Rectal smooth muscle tissue (tissue), 1 donor: ENCODE measurements at regions not wholly inside any gene's neighbourhood (a gene's known extent, or its start where the extent isn't known, plus 50 kb on each side); places are given as distances from the start of the nearest gene placed in this dataset.
"Not testable (repeated sequence)": the region's sequence is repeated elsewhere in the genome, so short reads cannot be mapped to it uniquely, and the experiment has no call there.

Experiments used
- H3K27ac ChIP-seq: one replicate; pipeline ENCODE4 v1.7.0; 2013; ENCODE audit warnings: low read depth, low read length, inconsistent platforms
- H3K27me3 ChIP-seq: one replicate; pipeline ENCODE4 v1.7.0; 2013; ENCODE audit warnings: low read length; ENCODE audit not compliant: control insufficient read depth, insufficient read depth
- H3K36me3 ChIP-seq: one replicate; pipeline ENCODE4 v1.7.0; 2013; ENCODE audit warnings: low read length; ENCODE audit not compliant: control insufficient read depth, insufficient read depth
- H3K4me1 ChIP-seq: one replicate; pipeline ENCODE4 v1.7.0; 2013; ENCODE audit warnings: low read length; ENCODE audit not compliant: control insufficient read depth, insufficient read depth
- H3K4me3 ChIP-seq: one replicate; pipeline ENCODE4 v1.7.0; 2013; ENCODE audit warnings: low read length
- H3K9ac ChIP-seq: one replicate; pipeline ENCODE4 v1.7.0; 2013; ENCODE audit warnings: low read length

DNA sequence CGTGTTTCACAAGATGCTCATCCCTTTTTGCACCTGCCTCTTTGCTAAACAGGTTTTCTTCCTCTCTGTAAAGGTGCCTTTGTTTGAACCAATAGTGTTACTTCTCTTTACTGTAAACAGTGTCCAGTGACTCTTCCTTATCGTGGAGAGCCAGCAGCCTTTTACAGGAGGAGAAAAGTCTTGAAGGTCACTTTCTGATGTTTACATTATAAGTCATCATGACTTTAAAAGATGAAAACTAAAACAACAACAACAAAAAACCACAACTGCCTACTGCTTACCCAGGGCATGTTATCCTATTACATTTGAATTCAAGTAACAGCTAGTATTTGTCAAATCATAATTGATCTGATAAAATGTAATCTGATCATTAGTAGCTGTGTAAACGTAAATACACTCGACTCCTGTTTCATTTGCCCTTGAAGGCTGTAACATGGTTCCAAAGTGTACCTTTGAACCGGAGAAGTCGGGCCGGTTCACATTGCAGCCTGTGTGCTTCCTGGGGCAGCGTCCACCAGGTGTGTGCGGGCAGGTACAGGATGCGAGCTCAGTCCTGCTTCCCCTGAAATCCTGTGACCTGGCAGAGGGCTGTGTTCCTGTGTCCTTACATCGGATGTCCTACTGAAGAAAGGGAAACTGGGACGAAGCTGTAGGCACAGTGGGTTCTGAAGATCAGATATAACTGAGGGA, 118.1 kb downstream of the C9orf152 start:
- no peaks in the 10 kb centered on the region for H3K36me3 ChIP-seq
- no peaks in the 10 kb centered on the region for H3K4me1 ChIP-seq
- no peaks in the 10 kb centered on the region for H3K27me3 ChIP-seq
- no peak overlapping the region for H3K4me3 ChIP-seq
- H3K9ac ChIP-seq: no peak overlapping the region
- no peak overlapping the region for H3K27ac ChIP-seq

DNA sequence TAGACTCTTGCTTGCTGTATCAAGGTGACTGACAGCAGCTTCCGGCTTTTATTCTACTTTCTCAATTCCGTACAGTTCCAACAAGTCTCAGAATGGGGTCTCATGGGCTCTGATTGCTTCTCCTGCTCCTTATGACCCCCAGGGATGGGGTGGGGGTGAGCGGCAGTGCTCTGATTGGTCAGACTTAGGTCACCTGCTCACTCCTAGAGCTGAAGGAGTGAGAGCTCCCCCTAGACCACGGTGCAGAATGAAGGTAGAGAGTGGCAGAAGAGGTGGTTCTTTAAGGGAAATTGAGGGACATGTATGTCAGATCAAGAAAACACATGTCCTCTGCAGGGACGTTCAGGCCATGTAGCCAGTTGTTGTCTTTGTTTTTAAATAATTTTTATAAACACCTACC, 115.2 kb downstream of the C9orf152 start:
- no peaks in the 10 kb centered on the region for H3K36me3 ChIP-seq
- H3K27ac ChIP-seq: no peak overlapping the region
- H3K4me1 ChIP-seq: no peaks in the 10 kb centered on the region
- H3K4me3 ChIP-seq: no peak overlapping the region
- H3K27me3 ChIP-seq: no peaks in the 10 kb centered on the region
- no peak overlapping the region for H3K9ac ChIP-seq

DNA sequence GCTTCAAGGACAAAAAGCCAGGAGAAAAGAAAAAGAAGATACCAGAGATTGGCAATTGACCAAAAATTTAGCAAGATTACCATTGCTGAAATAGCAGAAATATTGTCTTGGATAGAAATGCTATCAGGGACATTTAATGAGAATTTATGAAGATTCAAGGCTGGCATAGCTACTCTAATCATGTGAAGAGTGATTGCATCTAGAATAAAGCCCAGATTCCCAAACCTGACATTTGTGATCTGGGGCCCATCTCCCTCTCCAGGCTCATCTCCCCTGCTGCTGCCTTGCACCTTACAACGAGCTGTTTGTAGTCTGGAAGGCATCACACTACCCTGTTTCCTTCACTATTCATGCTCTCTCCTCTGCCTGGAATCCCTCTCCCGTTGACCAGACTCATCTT, 114.5 kb downstream of the C9orf152 start:
- H3K4me1 ChIP-seq: no peaks in the 10 kb centered on the region
- H3K9ac ChIP-seq: no peak overlapping the region
- H3K36me3 ChIP-seq: no peaks in the 10 kb centered on the region
- H3K27me3 ChIP-seq: no peaks in the 10 kb centered on the region
- H3K4me3 ChIP-seq: no peak overlapping the region
- H3K27ac ChIP-seq: no peak overlapping the region

DNA sequence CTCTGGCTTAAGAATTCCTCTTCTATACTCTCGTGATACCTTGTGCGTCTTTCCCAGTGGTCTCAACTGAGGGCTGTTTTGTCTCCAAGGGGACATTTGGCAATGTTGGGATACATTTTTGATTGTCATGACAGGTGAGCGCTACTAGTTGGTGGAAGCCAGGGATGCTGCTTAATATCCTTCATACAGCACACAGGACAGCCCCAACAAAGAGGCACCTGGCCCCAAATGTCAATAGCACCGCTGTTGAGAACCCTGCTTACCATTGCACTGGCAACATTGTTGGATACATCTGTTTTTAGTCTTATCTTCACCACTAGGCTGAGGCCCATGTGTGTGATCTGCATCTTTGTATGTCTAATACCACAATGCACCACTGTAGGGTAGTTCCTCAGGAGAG, 114.1 kb downstream of the C9orf152 start:
- H3K27me3 ChIP-seq: no peaks in the 10 kb centered on the region
- no peak overlapping the region for H3K4me3 ChIP-seq
- H3K9ac ChIP-seq: no peak overlapping the region
- no peak overlapping the region for H3K27ac ChIP-seq
- H3K36me3 ChIP-seq: no peaks in the 10 kb centered on the region
- H3K4me1 ChIP-seq: no peaks in the 10 kb centered on the region

DNA sequence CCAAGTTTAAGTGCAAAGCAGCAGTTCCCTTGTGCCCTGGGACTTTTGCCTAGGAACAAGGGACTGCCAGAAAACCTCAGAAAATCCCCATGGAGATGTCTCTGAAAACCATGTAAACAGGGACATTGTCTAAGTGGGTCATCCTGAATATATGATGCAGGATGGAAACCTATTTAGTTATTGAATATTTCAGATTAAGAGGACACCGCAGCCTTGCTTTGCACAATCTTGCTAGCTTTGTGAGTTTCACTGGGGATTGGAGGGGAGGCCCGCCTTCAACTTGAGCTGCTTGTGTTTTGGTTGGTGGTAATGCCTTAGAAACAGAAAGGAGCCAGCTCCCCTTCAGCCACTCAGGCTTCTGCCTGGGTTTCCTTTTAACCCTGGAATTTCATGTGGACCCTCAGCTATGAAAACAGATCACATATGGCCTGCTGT, 112.8 kb downstream of the C9orf152 start:
- no peak overlapping the region for H3K9ac ChIP-seq
- no peaks in the 10 kb centered on the region for H3K27me3 ChIP-seq
- no peaks in the 10 kb centered on the region for H3K36me3 ChIP-seq
- no peaks in the 10 kb centered on the region for H3K4me1 ChIP-seq
- no peak overlapping the region for H3K4me3 ChIP-seq
- no peak overlapping the region for H3K27ac ChIP-seq

DNA sequence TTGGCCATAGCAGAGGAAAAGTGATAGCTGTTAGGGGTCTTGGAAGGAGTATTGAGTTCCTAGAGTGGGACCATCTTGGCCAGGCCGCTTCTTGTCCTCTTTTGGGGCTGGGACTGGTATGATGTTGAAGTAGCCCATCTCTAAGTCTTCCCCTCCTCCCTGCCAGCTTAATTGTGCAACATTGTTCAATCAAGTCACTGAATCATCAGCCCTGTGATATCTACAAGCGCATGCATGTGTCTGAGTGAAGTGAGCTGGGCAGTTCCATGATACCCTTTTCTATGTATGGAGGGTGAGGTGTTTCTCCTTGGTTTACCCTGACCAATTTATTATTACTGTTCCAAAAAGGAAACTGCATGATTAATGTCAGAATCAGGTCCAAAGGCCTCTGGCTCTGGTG, 112.2 kb downstream of the C9orf152 start:
- Histone ChIP-seq H3K9ac (no peak overlapping the region), H3K27ac (no peak overlapping the region), H3K27me3 (no peaks in the 10 kb centered on the region), H3K4me1 (no peaks in the 10 kb centered on the region), H3K36me3 (no peaks in the 10 kb centered on the region), H3K4me3 (no peak overlapping the region)

DNA sequence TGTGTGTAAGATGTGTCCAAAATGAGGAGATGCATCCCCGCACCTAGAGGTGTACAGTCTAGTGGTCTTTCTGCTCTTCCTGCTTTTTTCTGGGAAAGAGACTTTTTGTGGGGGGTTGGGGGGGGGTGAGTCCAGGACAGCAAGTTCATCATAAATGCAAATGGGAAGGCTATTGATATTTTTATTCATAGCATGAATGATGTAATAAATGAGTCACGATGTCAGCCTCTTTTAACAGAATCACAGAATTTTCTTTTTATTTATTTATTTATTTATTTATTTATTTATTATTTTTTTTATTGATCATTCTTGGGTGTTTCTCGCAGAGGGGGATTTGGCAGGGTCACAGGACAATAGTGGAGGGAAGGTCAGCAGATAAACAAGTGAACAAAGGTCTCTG, 111.3 kb downstream of the C9orf152 start:
- H3K9ac ChIP-seq, H3K4me1 ChIP-seq, H3K27ac ChIP-seq, H3K27me3 ChIP-seq, H3K36me3 ChIP-seq, H3K4me3 ChIP-seq: not testable (repeated sequence)

DNA sequence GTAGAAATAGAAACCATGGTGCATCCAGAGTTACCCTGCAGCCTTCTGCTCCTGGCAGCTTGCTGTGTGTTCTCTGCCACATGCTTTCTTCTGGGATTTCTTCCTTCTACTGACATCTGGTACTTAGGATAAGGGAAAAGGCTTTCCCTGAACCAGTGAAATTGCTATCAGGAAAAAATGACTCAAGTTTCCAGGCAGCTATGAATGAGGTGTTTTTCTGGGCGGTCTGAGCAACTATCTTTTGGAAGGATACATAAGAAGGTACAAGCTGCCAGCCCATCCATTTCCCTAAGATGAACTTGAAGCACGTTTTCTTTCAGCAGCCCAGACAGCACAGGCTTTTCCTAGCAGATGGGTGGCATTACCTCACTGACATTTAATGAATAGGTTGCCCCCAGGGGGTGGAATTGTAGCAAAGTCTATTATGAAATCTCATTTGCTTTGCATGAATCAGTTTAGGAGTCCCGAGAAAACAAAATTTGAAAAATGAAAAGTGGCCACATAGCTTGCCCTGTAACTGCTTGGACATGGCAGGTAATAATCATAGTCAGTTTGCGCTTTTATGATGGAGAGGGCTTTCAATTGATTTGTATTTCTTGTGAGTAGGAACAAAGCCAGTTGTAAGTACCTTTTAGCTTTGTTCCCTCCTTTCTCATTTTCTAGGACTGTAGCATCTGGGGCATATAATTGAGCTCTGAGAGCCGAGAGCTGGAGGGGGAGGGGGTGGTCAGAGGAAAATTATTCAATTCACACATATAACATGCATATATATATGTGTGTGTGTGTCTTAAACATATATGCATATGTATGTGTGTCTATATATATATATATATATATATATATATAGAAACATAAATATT, 108.5 kb downstream of the C9orf152 start:
- Histone ChIP-seq H3K4me3 (no peak overlapping the region), H3K4me1 (peaks cover 3% of the 10 kb centered on the region), H3K27ac (no peak overlapping the region), H3K36me3 (no peaks in the 10 kb centered on the region), H3K27me3 (no peaks in the 10 kb centered on the region), H3K9ac (no peak overlapping the region)

DNA sequence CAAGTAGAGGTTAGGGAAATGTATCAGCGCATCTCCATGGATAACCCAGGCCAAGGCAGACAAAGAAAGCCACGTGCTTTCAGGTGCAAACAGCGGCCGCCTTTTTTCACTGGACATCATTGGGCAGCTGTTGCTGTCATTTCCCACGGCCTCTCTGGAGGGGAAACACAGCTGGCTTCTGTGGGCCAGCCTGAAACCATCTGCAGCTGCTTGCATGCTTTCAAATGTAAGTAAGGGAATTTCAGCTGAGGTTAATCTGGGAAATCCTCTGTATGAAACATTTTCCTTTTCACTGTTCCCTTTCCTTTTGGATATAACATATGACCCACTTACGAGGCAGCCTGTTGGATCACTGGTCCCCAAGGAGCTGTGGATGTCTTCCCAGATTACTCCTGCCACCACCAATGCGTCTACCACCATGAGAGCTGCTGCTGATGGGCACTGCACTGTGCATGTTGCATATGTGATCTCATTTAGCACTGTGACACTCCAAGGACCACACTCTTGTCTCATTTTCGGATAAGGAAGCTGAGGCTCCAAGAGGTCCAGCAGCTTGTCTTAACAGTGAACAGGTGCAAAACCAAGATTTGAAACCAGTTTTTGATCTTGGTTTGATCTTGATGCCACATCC, 106.3 kb downstream of the C9orf152 start:
- Histone ChIP-seq H3K4me1 (peaks cover 18% of the 10 kb centered on the region), H3K9ac (no peak overlapping the region), H3K4me3 (no peak overlapping the region), H3K27me3 (no peaks in the 10 kb centered on the region), H3K36me3 (no peaks in the 10 kb centered on the region), H3K27ac (no peak overlapping the region)

DNA sequence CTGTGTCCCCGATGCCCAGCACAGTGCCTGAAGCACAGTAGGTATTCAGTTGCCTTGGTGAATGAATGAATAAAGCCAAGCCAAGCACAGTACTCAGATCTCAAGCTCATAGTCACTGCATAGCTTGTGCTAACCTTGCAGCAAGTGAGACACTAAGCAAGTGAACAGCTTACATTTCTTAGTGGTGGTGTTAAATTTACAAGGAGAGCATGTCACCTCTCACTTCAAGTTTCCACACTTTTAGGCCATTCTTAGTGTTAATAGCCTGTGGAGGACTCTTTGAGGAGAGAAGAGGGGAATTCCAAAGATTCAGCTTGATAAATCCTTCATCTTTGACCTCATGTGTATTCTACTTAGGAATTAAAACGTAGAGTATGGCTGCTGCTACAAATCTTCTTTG, 104.7 kb downstream of the C9orf152 start:
- Histone ChIP-seq H3K27me3 (no peaks in the 10 kb centered on the region), H3K9ac (no peak overlapping the region), H3K4me1 (peaks cover 18% of the 10 kb centered on the region), H3K36me3 (no peaks in the 10 kb centered on the region), H3K27ac (no peak overlapping the region), H3K4me3 (no peak overlapping the region)

DNA sequence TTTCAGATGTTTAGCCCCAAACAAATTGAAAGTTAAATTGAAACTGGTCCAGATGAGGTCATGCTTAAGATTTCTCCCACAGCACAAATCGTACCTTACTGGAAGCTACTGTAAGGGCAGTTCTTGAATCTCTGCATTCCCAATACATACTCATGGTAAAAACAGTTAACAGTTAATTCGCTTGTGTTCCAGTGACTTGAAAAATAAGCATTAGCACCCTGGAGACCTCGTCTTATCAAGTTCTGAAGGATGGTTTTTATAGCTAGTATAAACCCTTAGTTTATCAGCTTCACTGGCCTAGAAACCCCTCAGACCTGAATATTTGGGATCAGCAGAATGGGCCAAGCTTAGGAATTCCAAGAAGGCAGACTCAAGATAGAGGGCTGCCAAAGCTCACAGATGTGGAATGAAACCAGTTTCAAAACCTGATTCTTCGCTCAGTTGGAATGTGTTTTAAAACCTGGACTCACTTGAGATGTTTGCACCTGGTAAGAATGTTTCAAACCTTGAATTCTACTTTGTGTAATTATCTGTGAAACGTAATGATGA, 103.6 kb downstream of the C9orf152 start:
- Histone ChIP-seq H3K4me1 (peaks cover 18% of the 10 kb centered on the region), H3K27me3 (no peaks in the 10 kb centered on the region), H3K9ac (no peak overlapping the region), H3K27ac (peak overlapping the region; percentile 35), H3K36me3 (no peaks in the 10 kb centered on the region), H3K4me3 (no peak overlapping the region)

DNA sequence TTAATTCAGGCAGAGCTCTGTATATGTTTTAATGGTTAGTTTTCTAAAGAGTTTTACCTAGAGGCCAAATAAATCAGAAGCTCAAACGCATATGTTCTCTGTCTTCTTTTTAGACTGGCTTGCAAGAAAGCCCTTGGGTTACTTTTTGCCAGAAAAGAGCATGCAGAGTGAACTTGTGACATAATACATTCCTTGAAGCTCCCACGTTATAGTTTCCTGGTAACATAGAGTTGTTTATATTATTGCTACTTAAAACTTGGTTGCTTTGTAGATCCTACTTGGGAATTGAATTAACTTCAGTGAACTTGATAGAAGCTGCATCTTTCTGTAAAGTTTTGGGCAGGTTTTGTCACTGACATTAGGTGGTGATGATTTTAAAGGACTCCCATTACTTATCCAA, 102.9 kb downstream of the C9orf152 start:
- Histone ChIP-seq H3K4me1 (peaks cover 18% of the 10 kb centered on the region), H3K36me3 (no peaks in the 10 kb centered on the region), H3K9ac (no peak overlapping the region), H3K27me3 (no peaks in the 10 kb centered on the region), H3K27ac (peak overlapping the region; percentile 35), H3K4me3 (no peak overlapping the region)
